SK-N-SH (cell line): ENCODE measurements at regions not wholly inside any gene's neighbourhood (a gene's known extent, or its start where the extent isn't known, plus 50 kb on each side); places are given as distances from the start of the nearest gene placed in this dataset.

Experiments
- CTCF ChIA-PET: fragments of 300-600, 350-600 bp; formaldehyde crosslinking; extraction: SDS; loops from one replicate; lab custom pipeline; 2021; lab: Yijun Ruan, JAX
- POLR2A ChIA-PET: fragments of 350-600 bp; sonication (Branson Sonifier 250); formaldehyde crosslinking; extraction: SDS; loops from one replicate; lab custom pipeline; 2020; ENCODE audit warnings: antibody characterized with exemption, inconsistent platforms; lab: Yijun Ruan, JAX
- DNase-seq: peaks from one replicate; pipeline ENCODE4 v3.0.0; 2012
- H2AFZ ChIP-seq: fragments of 200-600 bp; sonication (generic); 2 replicates; pipeline ENCODE4 v1.8.1; 2016; ENCODE audit warnings: antibody characterized with exemption, mild to moderate bottlenecking, low read depth
- H3F3A ChIP-seq: fragments of 200-600 bp; sonication (generic); replicated peaks from 2 replicates; pipeline ENCODE3; 2016; ENCODE audit warnings: antibody characterized with exemption, mild to moderate bottlenecking; ENCODE audit not compliant: insufficient read depth
- H3K27ac ChIP-seq, 2 experiments: fragments of 200-500 bp in 1 of 2; fragments of 200-600 bp in 1 of 2; sonication (Bioruptor generic) in 1 of 2; sonication (generic), shearing (Covaris generic) in 1 of 2; 2 replicates each; pipeline versions ENCODE4 v1.5.1 to v1.6.1; 2014 to 2016; ENCODE audit warnings: low read depth in 2 of 2, inconsistent platforms in 1 of 2, low read length in 1 of 2, mild to moderate bottlenecking in 1 of 2, mixed read lengths in 1 of 2
- H3K27me3 ChIP-seq: fragments of 200-600 bp; sonication (generic), shearing (Covaris generic); 2 replicates; pipeline ENCODE4 v1.6.1; 2016; ENCODE audit warnings: mixed run types; ENCODE audit not compliant: insufficient read depth
- H3K36me3 ChIP-seq, 2 experiments: fragments of 200-500 bp in 1 of 2; fragments of 200-600 bp in 1 of 2; sonication (Bioruptor generic) in 1 of 2; sonication (generic) in 1 of 2; replicated peaks in 1 of 2; 2 replicates each; pipeline versions ENCODE3 to v1.5.1; 2014 to 2016; ENCODE audit warnings: low read length in 1 of 2, mild to moderate bottlenecking in 1 of 2; ENCODE audit not compliant: insufficient read depth in 2 of 2, control insufficient read depth in 1 of 2
- H3K4me1 ChIP-seq, 2 experiments: fragments of 200-500 bp in 1 of 2; fragments of 200-600 bp in 1 of 2; sonication (Bioruptor generic) in 1 of 2; sonication (generic), shearing (Covaris generic) in 1 of 2; 2 replicates each; pipeline versions ENCODE4 v1.5.1 to v1.6.1; 2014 to 2016; ENCODE audit warnings: low read depth in 1 of 2, low read length in 1 of 2, mixed run types in 1 of 2; ENCODE audit not compliant: insufficient read depth in 2 of 2, control insufficient read depth in 1 of 2
- H3K4me2 ChIP-seq: fragments of 200-600 bp; sonication (generic), shearing (Covaris generic); 2 replicates; pipeline ENCODE4 v1.6.1; 2017; ENCODE audit warnings: mixed run types
- H3K4me3 ChIP-seq, 2 experiments: fragments of 200-500 bp in 1 of 2; fragments of 200-600 bp in 1 of 2; sonication (Bioruptor generic) in 1 of 2; sonication (generic), shearing (Covaris generic) in 1 of 2; 2 replicates each; pipeline versions ENCODE4 v1.5.1 to v1.8.1; 2014 to 2016; ENCODE audit warnings: low read depth in 2 of 2, inconsistent platforms in 1 of 2, low read length in 1 of 2, mild to moderate bottlenecking in 1 of 2, mixed read lengths in 1 of 2, moderate library complexity in 1 of 2
- H3K79me2 ChIP-seq: fragments of 200-600 bp; sonication (generic); 2 replicates; pipeline ENCODE4 v1.8.1; 2017; ENCODE audit warnings: mild to moderate bottlenecking; ENCODE audit not compliant: insufficient read depth
- H3K9ac ChIP-seq: fragments of 200-600 bp; sonication (generic); 2 replicates; pipeline ENCODE4 v1.6.1; 2017; ENCODE audit warnings: mixed run types
- H3K9me2 ChIP-seq: fragments of 200-600 bp; sonication (generic); 2 replicates; pipeline ENCODE4 v1.6.1; 2017; ENCODE audit warnings: mixed run types
- H3K9me3 ChIP-seq: fragments of 200-600 bp; sonication (generic); 2 replicates; pipeline ENCODE4 v1.6.1; 2017; ENCODE audit warnings: mixed run types, mild to moderate bottlenecking, moderate library complexity
- H4K20me1 ChIP-seq: fragments of 200-600 bp; sonication (generic); 2 replicates; pipeline ENCODE4 v1.6.1; 2017; ENCODE audit warnings: mild to moderate bottlenecking, mixed run types; ENCODE audit not compliant: insufficient read depth
- EZH2phosphoT487 ChIP-seq: fragments of 200-600 bp; sonication (generic); IDR thresholded peaks from 2 replicates; pipeline ENCODE4 v1.6.1; 2017; ENCODE audit warnings: low read depth, mixed run types, mild to moderate bottlenecking, antibody characterized with exemption, moderate library complexity, borderline replicate concordance
- FOXJ3 ChIP-seq: sonication (generic); formaldehyde crosslinking; IDR thresholded peaks from 2 replicates; pipeline ENCODE4 v1.5.1; 2020; ENCODE audit warnings: mild to moderate bottlenecking, missing genetic modification reagents
- FOXM1 ChIP-seq: IDR thresholded peaks from 2 replicates; pipeline ENCODE4 v1.4.0; 2012; ENCODE audit warnings: low read depth, mild to moderate bottlenecking
- GATA2 ChIP-seq: sonication (generic); formaldehyde crosslinking; IDR thresholded peaks from 2 replicates; pipeline ENCODE4 v1.5.0; 2020; ENCODE audit warnings: mild to moderate bottlenecking, missing genetic modification reagents
- IRF3 ChIP-seq: fragments of 150-350 bp; IDR thresholded peaks from 2 replicates; pipeline ENCODE4 v1.6.1; 2016; ENCODE audit warnings: mild to moderate bottlenecking, low read depth, low read length
- MAX ChIP-seq: IDR thresholded peaks from 2 replicates; pipeline ENCODE4 v1.4.0; 2012; ENCODE audit warnings: low read depth
- MEF2A ChIP-seq: IDR thresholded peaks from 2 replicates; pipeline ENCODE4 v1.4.0; 2012; ENCODE audit warnings: low read depth, borderline replicate concordance
- MXI1 ChIP-seq: IDR thresholded peaks from 2 replicates; pipeline ENCODE4 v1.6.1; 2012; ENCODE audit warnings: mild to moderate bottlenecking, low read depth, low read length, improper control_type of control experiment
- NFIC ChIP-seq: IDR thresholded peaks from 2 replicates; pipeline ENCODE4 v1.4.0; 2012; ENCODE audit warnings: borderline replicate concordance
- PBX3 ChIP-seq: IDR thresholded peaks from 2 replicates; pipeline ENCODE4; 2012
- POLR2AphosphoS5 ChIP-seq: IDR thresholded peaks from 2 replicates; pipeline ENCODE4 v1.6.1; 2012; ENCODE audit warnings: low read depth, low read length
- RCOR1 ChIP-seq: fragments of 150-350 bp; IDR thresholded peaks from 2 replicates; pipeline ENCODE4 v1.6.1; 2017; ENCODE audit warnings: antibody characterized with exemption, low read length
- SIN3A ChIP-seq: IDR thresholded peaks from 2 replicates; pipeline ENCODE4 v1.6.1; 2012; ENCODE audit warnings: low read depth, mild to moderate bottlenecking, low read length, moderate library complexity, borderline replicate concordance
- TAF1 ChIP-seq: IDR thresholded peaks from 2 replicates; pipeline ENCODE4 v1.6.1; 2012; ENCODE audit warnings: low read depth, mild to moderate bottlenecking, low read length, moderate library complexity, borderline replicate concordance
- TEAD4 ChIP-seq: IDR thresholded peaks from 2 replicates; pipeline ENCODE4 v1.4.0; 2012; ENCODE audit warnings: mild to moderate bottlenecking, borderline replicate concordance; ENCODE audit not compliant: insufficient read depth
- WGBS: methylation state at CpG from one replicate; pipeline ENCODE4 v1.1.6; 2017; ENCODE audit warnings: low lambda C conversion rate; 5-methylcytosine and 5-hydroxymethylcytosine counted together

GRCh38 chr4:127558088-127558487 is 74.7 kb upstream of the INTU start:
- Histone ChIP-seq H3K4me3 (no peak overlapping the region), H3K9me3 (no peaks in the 10 kb centered on the region), H3K9me2 (no peaks in the 10 kb centered on the region; the same call in 1 of the 2 replicates), H3K79me2 (no peaks in the 10 kb centered on the region), H3K27ac (no peak overlapping the region), H3K4me1 (no peaks in the 10 kb centered on the region; a peak in 1 of 4 replicates), H3F3A (no peaks in the 10 kb centered on the region), H3K4me2 (no peak overlapping the region), H2AFZ (no peak overlapping the region), H4K20me1 (no peaks in the 10 kb centered on the region), H3K36me3 (no peaks in the 10 kb centered on the region), H3K27me3 (no peaks in the 10 kb centered on the region), H3K9ac (no peak overlapping the region)
- DNase-seq, result no peak
- 41% methylated on average over 4 of the region's 4 CpGs for WGBS
- no peak for TF ChIP-seq PBX3
- TF ChIP-seq TAF1, result no peak
- no peak for TF ChIP-seq MEF2A
- TF ChIP-seq MAX, result no peak
- TF ChIP-seq EZH2phosphoT487, result no peak
- POLR2A ChIA-PET, result no interaction called here
- CTCF ChIA-PET, result interaction anchor here (1.4 kb wide), 1 partner anchor 174 kb away, joined by 4 read pairs; no protein-coding TSS in a partner anchor

GRCh38 chr4:127558489-127559407 is 74.0 kb upstream of the INTU start:
- 29% methylated on average over 3 of the region's 4 CpGs for WGBS
- POLR2A ChIA-PET, result no interaction called here
- DNase-seq, result no peak

More at GRCh38 chr4:127558489-127559407, 74.0 kb upstream of the INTU start:
- H3K79me2 ChIP-seq, result no peaks in the 10 kb centered on the region
- H3K27ac ChIP-seq, result no peak overlapping the region
- no peaks in the 10 kb centered on the region for H4K20me1 ChIP-seq
- H2AFZ ChIP-seq, result no peak overlapping the region
- CTCF ChIA-PET, result interaction anchor here (1.4 kb wide), 1 partner anchor 174 kb away, joined by 4 read pairs; no protein-coding TSS in a partner anchor
- H3K36me3 ChIP-seq, result no peaks in the 10 kb centered on the region
- TF ChIP-seq POLR2AphosphoS5, result no peak
- TF ChIP-seq IRF3, result no peak
- TF ChIP-seq GATA2, result no peak
- TF ChIP-seq RCOR1, result no peak
- TF ChIP-seq MEF2A, result no peak
- no peak for TF ChIP-seq MXI1
- no peak for TF ChIP-seq SIN3A
- TF ChIP-seq NFIC, result no peak
- TF ChIP-seq FOXM1, result no peak
- no peak for TF ChIP-seq FOXJ3 (CRISPR knock-in tag)
- TF ChIP-seq TEAD4, result no peak
- no peaks in the 10 kb centered on the region; the same call in 1 of the 2 replicates for H3K9me2 ChIP-seq
- no peak overlapping the region for H3K4me2 ChIP-seq
- no peaks in the 10 kb centered on the region; a peak in 1 of 4 replicates for H3K4me1 ChIP-seq
- H3K4me3 ChIP-seq, result no peak overlapping the region
- H3K27me3 ChIP-seq, result no peaks in the 10 kb centered on the region
- H3K9ac ChIP-seq, result no peak overlapping the region
- H3F3A ChIP-seq, result no peaks in the 10 kb centered on the region
- H3K9me3 ChIP-seq, result no peaks in the 10 kb centered on the region
